ENCODE measurements at regions not wholly inside any gene's neighbourhood (a gene's known extent, or its start where the extent isn't known, plus 50 kb on each side); places are given as distances from the start of the nearest gene placed in this dataset.

- Histone ChIP-seq H3K36me3 (no peaks in the 10 kb centered on the region), H3K27me3 (no peaks in the 10 kb centered on the region), H3K4me3 (no peak overlapping the region), H3K4me1 (no peaks in the 10 kb centered on the region), H3K9me3 (no peaks in the 10 kb centered on the region), H3K27ac (replicated peaks in 1 of 4) (no peak overlapping the region)
- DNase-seq (ENCODE audit: extremely low spot score), result peak; percentile 74
- intact Hi-C loops (cut with DNase I), result no loop called here
- TF ChIP-seq EP300 (IDR thresholded peaks at IDR 0.05), result no peak
- no peak for TF ChIP-seq POLR2A (IDR thresholded peaks at IDR 0.05; ENCODE audit: low read depth)
- TF ChIP-seq CTCF (IDR thresholded peaks at IDR 0.05), result no peak
- TF ChIP-seq POLR2AphosphoS5 (IDR thresholded peaks at IDR 0.05), result no peak
- 67% methylated on average over 4 of the region's 4 CpGs for WGBS
Measured at GRCh38 chr15:87805117-87805820, 451.3 kb downstream of the NTRK3 start.

- no peaks in the 10 kb centered on the region for H3K27me3 ChIP-seq
- H3K9me3 ChIP-seq, result no peaks in the 10 kb centered on the region
- no peak for DNase-seq (ENCODE audit: extremely low spot score)
- no peaks in the 10 kb centered on the region for H3K4me1 ChIP-seq
- no peak for TF ChIP-seq EP300 (IDR thresholded peaks at IDR 0.05)
- no peak for TF ChIP-seq POLR2A (IDR thresholded peaks at IDR 0.05; ENCODE audit: low read depth)
- no peak for TF ChIP-seq POLR2AphosphoS5 (IDR thresholded peaks at IDR 0.05)
- H3K27ac ChIP-seq (replicated peaks in 1 of 4), result no peak overlapping the region
- H3K4me3 ChIP-seq, result no peak overlapping the region
- no peaks in the 10 kb centered on the region for H3K36me3 ChIP-seq
- intact Hi-C loops (cut with DNase I), result no loop called here
Measured at GRCh38 chr15:87804451-87804850, 452.1 kb downstream of the NTRK3 start.

DNA sequence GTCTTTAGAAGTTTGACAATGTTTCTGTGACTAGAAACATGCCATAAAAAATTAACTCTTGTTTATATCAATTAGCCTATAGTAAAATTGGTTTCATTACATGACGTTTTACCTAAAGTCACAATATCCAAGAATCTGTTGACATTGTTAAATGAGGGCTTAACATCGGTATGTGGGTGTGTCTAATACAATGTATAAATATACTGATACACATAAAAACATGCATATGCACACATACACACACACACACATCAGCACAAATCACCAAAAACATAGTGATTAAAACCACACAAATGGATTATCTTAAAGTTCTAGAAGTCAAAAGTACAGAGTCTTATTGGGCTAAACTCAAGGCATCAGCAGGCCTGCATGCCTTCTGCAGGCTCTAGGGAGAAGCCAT, 456.7 kb downstream of the NTRK3 start:
- no peaks in the 10 kb centered on the region for H3K27me3 ChIP-seq
- intact Hi-C loops (cut with DNase I), result no loop called here
- H3K27ac ChIP-seq (replicated peaks in 1 of 4), result no peak overlapping the region
- 42% methylated on average over 2 of the region's 2 CpGs for WGBS
- no peaks in the 10 kb centered on the region for H3K4me1 ChIP-seq
- H3K4me3 ChIP-seq, result no peak overlapping the region
- DNase-seq (ENCODE audit: extremely low spot score), result no peak
- no peaks in the 10 kb centered on the region for H3K9me3 ChIP-seq
- no peaks in the 10 kb centered on the region for H3K36me3 ChIP-seq
- TF ChIP-seq EP300 (IDR thresholded peaks at IDR 0.05) (no peak), CTCF (IDR thresholded peaks at IDR 0.05) (no peak), POLR2A (IDR thresholded peaks at IDR 0.05; ENCODE audit: low read depth) (no peak), POLR2AphosphoS5 (IDR thresholded peaks at IDR 0.05) (no peak)

DNA sequence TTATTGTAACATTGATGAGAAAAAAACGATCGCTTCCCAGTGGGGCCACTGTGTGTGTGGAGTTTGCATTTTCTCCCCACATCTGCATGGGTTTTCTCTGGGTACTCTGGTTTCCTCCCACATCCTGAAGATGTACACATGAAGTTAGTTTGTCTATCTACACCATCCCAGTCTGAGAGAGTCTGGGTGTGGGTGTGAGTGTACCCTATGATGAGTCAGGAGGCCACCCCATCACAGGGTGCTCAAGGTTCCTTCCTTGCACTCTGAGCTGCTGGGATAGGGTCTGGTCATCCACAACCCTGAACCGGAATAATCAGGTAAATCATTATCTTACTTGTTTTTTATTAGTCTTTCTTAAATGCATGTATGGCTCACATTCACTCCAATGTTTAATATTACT, 457.1 kb downstream of the NTRK3 start:
- Histone ChIP-seq H3K36me3 (no peaks in the 10 kb centered on the region), H3K27me3 (no peaks in the 10 kb centered on the region), H3K4me3 (no peak overlapping the region), H3K4me1 (no peaks in the 10 kb centered on the region), H3K27ac (replicated peaks in 1 of 4) (no peak overlapping the region), H3K9me3 (no peaks in the 10 kb centered on the region)
- DNase-seq (ENCODE audit: extremely low spot score), result peak; percentile 75
- TF ChIP-seq CTCF (IDR thresholded peaks at IDR 0.05) (no peak), POLR2A (IDR thresholded peaks at IDR 0.05; ENCODE audit: low read depth) (no peak), POLR2AphosphoS5 (IDR thresholded peaks at IDR 0.05) (no peak), EP300 (IDR thresholded peaks at IDR 0.05) (no peak)
- intact Hi-C loops (cut with DNase I), result no loop called here
- WGBS, result 94% methylated on average over 3 of the region's 3 CpGs

- Histone ChIP-seq H3K4me1 (no peaks in the 10 kb centered on the region), H3K4me3 (no peak overlapping the region), H3K27ac (replicated peaks in 1 of 4) (no peak overlapping the region), H3K36me3 (no peaks in the 10 kb centered on the region), H3K9me3 (no peaks in the 10 kb centered on the region), H3K27me3 (no peaks in the 10 kb centered on the region)
- TF ChIP-seq POLR2A (IDR thresholded peaks at IDR 0.05; ENCODE audit: low read depth), result no peak
- TF ChIP-seq EP300 (IDR thresholded peaks at IDR 0.05), result no peak
- TF ChIP-seq CTCF (IDR thresholded peaks at IDR 0.05), result no peak
- no peak for TF ChIP-seq POLR2AphosphoS5 (IDR thresholded peaks at IDR 0.05)
- DNase-seq (ENCODE audit: extremely low spot score), result no peak
- intact Hi-C loops (cut with DNase I), result no loop called here
- WGBS, result 73% methylated on average over 4 of the region's 4 CpGs
Measured at GRCh38 chr15:87793725-87794124, 462.8 kb downstream of the NTRK3 start.
